ENCODE measurements at regions not wholly inside any gene's neighbourhood (a gene's known extent, or its start where the extent isn't known, plus 50 kb on each side); places are given as distances from the start of the nearest gene placed in this dataset.

DNA sequence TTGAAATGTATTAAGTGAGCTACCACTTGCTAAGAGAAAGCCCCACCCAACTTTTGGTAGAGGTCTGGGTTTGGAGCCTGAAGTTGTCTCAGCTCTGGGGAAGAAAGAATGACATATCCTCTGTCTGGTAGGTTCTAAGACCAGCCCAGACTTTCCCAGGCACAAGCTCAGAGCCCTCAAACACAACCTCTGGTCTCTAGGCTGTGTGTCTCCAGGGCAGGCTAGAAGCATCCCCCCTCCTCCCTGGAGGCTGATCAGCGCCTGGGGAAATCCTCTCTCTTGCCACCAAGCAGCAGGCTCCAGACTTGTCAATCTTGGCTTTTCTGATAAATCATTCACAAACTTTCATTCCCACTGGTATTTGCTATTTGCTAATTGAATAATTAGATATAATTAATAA is 226.5 kb upstream of the CST7 start:
- in situ Hi-C loops (cut with MboI; ENCODE audit: low sequenced_read_pairs) (no loop called here), intact Hi-C loops (cut with micrococcal nuclease) (no loop called here), dilution Hi-C loops (cut with HindIII; ENCODE audit: low sequenced_read_pairs, unreplicated experiment) (no loop called here)
- Histone ChIP-seq H3K4me2 (ENCODE audit: low read depth, low read length) (no peak overlapping the region), H3K9me1 (ENCODE audit: insufficient read depth, low read length) (no peaks in the 10 kb centered on the region), H3K56ac (ENCODE audit: extremely low read depth, insufficient read depth, low read length) (no peak overlapping the region), H2AK5ac (ENCODE audit: low read depth, low read length) (no peak overlapping the region), H2BK15ac (ENCODE audit: low read depth, low read length) (no peak overlapping the region), H3K23ac (ENCODE audit: low read depth, low read length) (no peak overlapping the region), H3K4me3 (ENCODE audit: insufficient read depth, low read depth, low read length) (no peak overlapping the region), H2BK20ac (ENCODE audit: low read depth, low read length) (no peak overlapping the region), H3K27me3 (ENCODE audit: control insufficient read depth, insufficient read depth, low read length) (peaks cover 21% of the 10 kb centered on the region), H4K8ac (ENCODE audit: low read depth in 2 of 2, low read length in 2 of 2) (no peak overlapping the region), H2BK5ac (ENCODE audit: low read depth, low read length, poor library complexity, severe bottlenecking) (no peak overlapping the region), H3K18ac (ENCODE audit: low read depth, low read length) (no peak overlapping the region), H2AFZ (replicated peaks; ENCODE audit: low read length, poor library complexity) (no peak overlapping the region), H3K9ac (ENCODE audit: low read depth, low read length) (no peak overlapping the region), H3K27ac (ENCODE audit: insufficient read depth, low read length) (no peak overlapping the region), H3K4me1 (ENCODE audit: control insufficient read depth, insufficient read depth, low read length) (no peaks in the 10 kb centered on the region), H2BK120ac (ENCODE audit: low read depth, low read length) (no peak overlapping the region), H3K36me3 (ENCODE audit: control insufficient read depth, insufficient read depth, low read length) (no peaks in the 10 kb centered on the region), H3K79me1 (ENCODE audit: low read depth in 1 of 2, low read length in 2 of 2) (no peaks in the 10 kb centered on the region), H4K91ac (ENCODE audit: insufficient read depth, low read depth, low read length) (no peak overlapping the region), H3K9me3 (ENCODE audit: control insufficient read depth, insufficient read depth, low read length) (no peaks in the 10 kb centered on the region), H4K20me1 (ENCODE audit: insufficient read depth, low read length) (no peaks in the 10 kb centered on the region), H2AK9ac (replicated peaks; ENCODE audit: low read depth, low read length, poor library complexity) (no peak overlapping the region), H3K4ac (ENCODE audit: low read depth, low read length) (no peak overlapping the region), H3K14ac (replicated peaks; ENCODE audit: low read depth, low read length) (no peak overlapping the region), H4K5ac (ENCODE audit: low read depth, low read length) (no peak overlapping the region)
- ChIA-PET CTCF (no interaction called here), POLR2A (ENCODE audit: unreplicated experiment) (no interaction called here)
- no peak for ATAC-seq (ENCODE audit: low read depth)
- TF ChIP-seq MAZ (IDR thresholded peaks at IDR 0.05; ENCODE audit: borderline replicate concordance, low read depth, low read length) = no peak
- no peak for TF ChIP-seq BHLHE40 (IDR thresholded peaks at IDR 0.05; ENCODE audit: low read depth, low read length)
- TF ChIP-seq, protein P1, sequence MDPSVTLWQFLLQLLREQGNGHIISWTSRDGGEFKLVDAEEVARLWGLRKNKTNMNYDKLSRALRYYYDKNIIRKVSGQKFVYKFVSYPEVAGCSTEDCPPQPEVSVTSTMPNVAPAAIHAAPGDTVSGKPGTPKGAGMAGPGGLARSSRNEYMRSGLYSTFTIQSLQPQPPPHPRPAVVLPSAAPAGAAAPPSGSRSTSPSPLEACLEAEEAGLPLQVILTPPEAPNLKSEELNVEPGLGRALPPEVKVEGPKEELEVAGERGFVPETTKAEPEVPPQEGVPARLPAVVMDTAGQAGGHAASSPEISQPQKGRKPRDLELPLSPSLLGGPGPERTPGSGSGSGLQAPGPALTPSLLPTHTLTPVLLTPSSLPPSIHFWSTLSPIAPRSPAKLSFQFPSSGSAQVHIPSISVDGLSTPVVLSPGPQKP (IDR thresholded peaks at IDR 0.05; ENCODE audit: borderline replicate concordance, low read depth, low read length) = no peak
- DNase-seq = no peak
- no CpG with 5 or more reads among the region's 1 CpG for WGBS, 2 experiments (ENCODE audit: extremely low coverage in 2 of 2, insufficient read length in 1 of 2)
- BruUV-seq (replicated peaks) = no TSS peak
